ENCODE measurements at regions not wholly inside any gene's neighbourhood (a gene's known extent, or its start where the extent isn't known, plus 50 kb on each side); places are given as distances from the start of the nearest gene placed in this dataset.

GRCh38 chr2:239767021-239767905 is 257.9 kb downstream of the NDUFA10 start:
- no peaks in the 10 kb centered on the region for H3K36me3 Mint-ChIP-seq (ENCODE audit: low read depth)
- no peaks in the 10 kb centered on the region for H3K27me3 Mint-ChIP-seq (ENCODE audit: insufficient read depth)
- intact Hi-C loops (cut with micrococcal nuclease), result no loop called here
- H3K27ac Mint-ChIP-seq, result no peak overlapping the region
- H3K9me3 Mint-ChIP-seq, result peaks cover 4% of the 10 kb centered on the region
- no peak for DNase-seq (ENCODE audit: low spot score)
- no peaks in the 10 kb centered on the region for H3K4me1 Mint-ChIP-seq (ENCODE audit: low read depth)
- H3K4me3 Mint-ChIP-seq, result no peak overlapping the region

GRCh38 chr2:239765911-239766310 is 259.2 kb downstream of the NDUFA10 start:
- H3K36me3 Mint-ChIP-seq (ENCODE audit: low read depth), result no peaks in the 10 kb centered on the region
- intact Hi-C loops (cut with micrococcal nuclease), result no loop called here
- H3K27me3 Mint-ChIP-seq (ENCODE audit: insufficient read depth), result no peaks in the 10 kb centered on the region
- H3K27ac Mint-ChIP-seq, result no peak overlapping the region
- no peaks in the 10 kb centered on the region for H3K9me3 Mint-ChIP-seq
- H3K4me1 Mint-ChIP-seq (ENCODE audit: low read depth), result no peaks in the 10 kb centered on the region
- no peak for DNase-seq (ENCODE audit: low spot score)
- H3K4me3 Mint-ChIP-seq, result no peak overlapping the region

GRCh38 chr2:239765076-239765845 is 259.9 kb downstream of the NDUFA10 start:
- Mint-ChIP-seq H3K4me1 (ENCODE audit: low read depth) (no peaks in the 10 kb centered on the region), H3K36me3 (ENCODE audit: low read depth) (no peaks in the 10 kb centered on the region), H3K27ac (no peak overlapping the region), H3K4me3 (no peak overlapping the region), H3K9me3 (no peaks in the 10 kb centered on the region), H3K27me3 (ENCODE audit: insufficient read depth) (no peaks in the 10 kb centered on the region)
- DNase-seq (ENCODE audit: low spot score), result no peak
- intact Hi-C loops (cut with micrococcal nuclease), result no loop called here

GRCh38 chr2:239763433-239764097 is 261.6 kb downstream of the NDUFA10 start:
- H3K27me3 Mint-ChIP-seq (ENCODE audit: insufficient read depth), result peaks cover 3% of the 10 kb centered on the region
- no peaks in the 10 kb centered on the region for H3K36me3 Mint-ChIP-seq (ENCODE audit: low read depth)
- H3K4me3 Mint-ChIP-seq, result no peak overlapping the region
- intact Hi-C loops (cut with micrococcal nuclease), result no loop called here
- DNase-seq (ENCODE audit: low spot score), result no peak
- H3K9me3 Mint-ChIP-seq, result no peaks in the 10 kb centered on the region
- H3K27ac Mint-ChIP-seq, result no peak overlapping the region
- H3K4me1 Mint-ChIP-seq (ENCODE audit: low read depth), result no peaks in the 10 kb centered on the region

- intact Hi-C loops (cut with micrococcal nuclease), result no loop called here
- no peaks in the 10 kb centered on the region for H3K4me1 Mint-ChIP-seq (ENCODE audit: low read depth)
- H3K27me3 Mint-ChIP-seq (ENCODE audit: insufficient read depth), result peaks cover 3% of the 10 kb centered on the region
- H3K4me3 Mint-ChIP-seq, result no peak overlapping the region
- H3K27ac Mint-ChIP-seq, result no peak overlapping the region
- H3K36me3 Mint-ChIP-seq (ENCODE audit: low read depth), result no peaks in the 10 kb centered on the region
- no peak for DNase-seq (ENCODE audit: low spot score)
- no peaks in the 10 kb centered on the region for H3K9me3 Mint-ChIP-seq
Measured at GRCh38 chr2:239762655-239763269, 262.4 kb downstream of the NDUFA10 start.

GRCh38 chr2:239762106-239762505 is 263.0 kb downstream of the NDUFA10 start:
- Mint-ChIP-seq H3K9me3 (no peaks in the 10 kb centered on the region), H3K27ac (no peak overlapping the region), H3K4me3 (no peak overlapping the region), H3K36me3 (ENCODE audit: low read depth) (no peaks in the 10 kb centered on the region), H3K27me3 (ENCODE audit: insufficient read depth) (peaks cover 3% of the 10 kb centered on the region), H3K4me1 (ENCODE audit: low read depth) (no peaks in the 10 kb centered on the region)
- DNase-seq (ENCODE audit: low spot score), result no peak
- intact Hi-C loops (cut with micrococcal nuclease), result no loop called here

GRCh38 chr2:239760596-239760995 is 264.5 kb downstream of the NDUFA10 start:
- peaks cover 4% of the 10 kb centered on the region for H3K27me3 Mint-ChIP-seq (ENCODE audit: insufficient read depth)
- intact Hi-C loops (cut with micrococcal nuclease), result no loop called here
- no peaks in the 10 kb centered on the region for H3K36me3 Mint-ChIP-seq (ENCODE audit: low read depth)
- H3K4me3 Mint-ChIP-seq, result no peak overlapping the region
- no peaks in the 10 kb centered on the region for H3K4me1 Mint-ChIP-seq (ENCODE audit: low read depth)
- no peak for DNase-seq (ENCODE audit: low spot score)
- no peak overlapping the region for H3K27ac Mint-ChIP-seq
- no peaks in the 10 kb centered on the region for H3K9me3 Mint-ChIP-seq

- H3K27ac Mint-ChIP-seq, result no peak overlapping the region
- no peaks in the 10 kb centered on the region for H3K9me3 Mint-ChIP-seq
- DNase-seq (ENCODE audit: low spot score), result no peak
- H3K4me1 Mint-ChIP-seq (ENCODE audit: low read depth), result no peaks in the 10 kb centered on the region
- H3K36me3 Mint-ChIP-seq (ENCODE audit: low read depth), result no peaks in the 10 kb centered on the region
- no peak overlapping the region for H3K4me3 Mint-ChIP-seq
- intact Hi-C loops (cut with micrococcal nuclease), result no loop called here
- H3K27me3 Mint-ChIP-seq (ENCODE audit: insufficient read depth), result peaks cover 4% of the 10 kb centered on the region
Measured at GRCh38 chr2:239758279-239758877, 266.8 kb downstream of the NDUFA10 start.

GRCh38 chr2:239756790-239757760 is 268.1 kb downstream of the NDUFA10 start:
- Mint-ChIP-seq H3K4me1 (ENCODE audit: low read depth) (no peaks in the 10 kb centered on the region), H3K27me3 (ENCODE audit: insufficient read depth) (peaks cover 4% of the 10 kb centered on the region), H3K36me3 (ENCODE audit: low read depth) (no peaks in the 10 kb centered on the region), H3K9me3 (no peaks in the 10 kb centered on the region), H3K4me3 (no peak overlapping the region), H3K27ac (no peak overlapping the region)
- intact Hi-C loops (cut with micrococcal nuclease), result no loop called here
- DNase-seq (ENCODE audit: low spot score), result no peak

GRCh38 chr2:239756031-239756789 is 268.9 kb downstream of the NDUFA10 start:
- no peaks in the 10 kb centered on the region for H3K36me3 Mint-ChIP-seq (ENCODE audit: low read depth)
- peaks cover 4% of the 10 kb centered on the region for H3K27me3 Mint-ChIP-seq (ENCODE audit: insufficient read depth)
- H3K9me3 Mint-ChIP-seq, result no peaks in the 10 kb centered on the region
- intact Hi-C loops (cut with micrococcal nuclease), result no loop called here
- no peak for DNase-seq (ENCODE audit: low spot score)
- H3K4me3 Mint-ChIP-seq, result no peak overlapping the region
- no peaks in the 10 kb centered on the region for H3K4me1 Mint-ChIP-seq (ENCODE audit: low read depth)
- H3K27ac Mint-ChIP-seq, result no peak overlapping the region

- Mint-ChIP-seq H3K9me3 (no peaks in the 10 kb centered on the region), H3K27me3 (ENCODE audit: insufficient read depth) (peaks cover 2% of the 10 kb centered on the region), H3K27ac (no peak overlapping the region), H3K36me3 (ENCODE audit: low read depth) (no peaks in the 10 kb centered on the region), H3K4me1 (ENCODE audit: low read depth) (no peaks in the 10 kb centered on the region), H3K4me3 (no peak overlapping the region)
- DNase-seq (ENCODE audit: low spot score), result no peak
- intact Hi-C loops (cut with micrococcal nuclease), result no loop called here
Measured at GRCh38 chr2:239753401-239753837, 271.7 kb downstream of the NDUFA10 start.

Measured in activated T-helper 1 cell treated with anti-CD3 and anti-CD28 coated beads, Interleukin-12 subunit alpha, Interleukin-12 subunit beta, Interleukin-2, Interleukin-4 antibody, amounts not matched to agents 30 ng/mL and 10 ng/mL and 1 ng/mL, durations not matched to agents 14 hours and 24 hours and 36 hours (primary cell).